MM.1S (cell line): ENCODE measurements at regions not wholly inside any gene's neighbourhood (a gene's known extent, or its start where the extent isn't known, plus 50 kb on each side); places are given as distances from the start of the nearest gene placed in this dataset.

ENCODE experiments used
- EZH2 ChIP-seq: fragments of 300-600 bp; sonication (generic); optimal IDR thresholded peaks from 2 replicates; pipeline ENCODE3; 2017; ENCODE audit warnings: low read depth, mild to moderate bottlenecking, antibody characterized with exemption, low read length, mixed read lengths
- EZH2phosphoT487 ChIP-seq: fragments of 300-600 bp; sonication (generic); IDR thresholded peaks from 2 replicates; pipeline ENCODE4 v1.6.1; 2018; ENCODE audit warnings: antibody characterized with exemption, low read length
- TF ChIP-seq, protein P1 (sequence below): fragments of 300-600 bp; sonication (generic); IDR thresholded peaks from 2 replicates; pipeline ENCODE4 v1.5.1; 2016; ENCODE audit warnings: antibody characterized with exemption, low read length, mixed read lengths

DNA sequence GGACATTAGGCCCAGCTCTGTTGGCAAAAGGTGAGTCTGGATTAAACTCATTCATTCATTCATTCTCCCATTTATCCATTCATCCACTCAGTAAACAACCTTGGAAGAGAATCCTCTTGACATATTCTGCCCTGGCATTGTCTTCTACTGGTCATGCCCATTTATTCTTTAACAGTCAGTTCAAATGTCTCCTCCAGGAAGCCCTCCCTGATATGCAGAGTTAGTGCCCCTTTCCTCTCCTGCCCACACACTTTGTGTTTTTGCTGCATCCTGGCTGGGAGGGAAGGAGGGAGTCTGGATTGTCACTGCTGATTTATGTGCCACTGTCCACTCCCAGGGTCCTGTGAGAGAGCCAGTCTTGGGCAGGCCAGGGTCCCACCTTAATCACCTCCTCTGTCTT lies 600.3 kb downstream of the MATN1 start:
- TF ChIP-seq, protein P1, sequence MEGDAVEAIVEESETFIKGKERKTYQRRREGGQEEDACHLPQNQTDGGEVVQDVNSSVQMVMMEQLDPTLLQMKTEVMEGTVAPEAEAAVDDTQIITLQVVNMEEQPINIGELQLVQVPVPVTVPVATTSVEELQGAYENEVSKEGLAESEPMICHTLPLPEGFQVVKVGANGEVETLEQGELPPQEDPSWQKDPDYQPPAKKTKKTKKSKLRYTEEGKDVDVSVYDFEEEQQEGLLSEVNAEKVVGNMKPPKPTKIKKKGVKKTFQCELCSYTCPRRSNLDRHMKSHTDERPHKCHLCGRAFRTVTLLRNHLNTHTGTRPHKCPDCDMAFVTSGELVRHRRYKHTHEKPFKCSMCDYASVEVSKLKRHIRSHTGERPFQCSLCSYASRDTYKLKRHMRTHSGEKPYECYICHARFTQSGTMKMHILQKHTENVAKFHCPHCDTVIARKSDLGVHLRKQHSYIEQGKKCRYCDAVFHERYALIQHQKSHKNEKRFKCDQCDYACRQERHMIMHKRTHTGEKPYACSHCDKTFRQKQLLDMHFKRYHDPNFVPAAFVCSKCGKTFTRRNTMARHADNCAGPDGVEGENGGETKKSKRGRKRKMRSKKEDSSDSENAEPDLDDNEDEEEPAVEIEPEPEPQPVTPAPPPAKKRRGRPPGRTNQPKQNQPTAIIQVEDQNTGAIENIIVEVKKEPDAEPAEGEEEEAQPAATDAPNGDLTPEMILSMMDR = no peak
- TF ChIP-seq EZH2 (no peak), EZH2phosphoT487 (no peak)
